Liver (tissue), 8 donors: ENCODE measurements at regions not wholly inside any gene's neighbourhood (a gene's known extent, or its start where the extent isn't known, plus 50 kb on each side); places are given as distances from the start of the nearest gene placed in this dataset.

Experiments
- DNase-seq: peaks from one replicate; pipeline ENCODE4 v3.0.0-alpha.2; 2017; ENCODE audit warnings: low spot score
- H3K27ac ChIP-seq, 2 donors: one replicate each; pipeline ENCODE4 v1.7.0; 2013; ENCODE audit warnings: inconsistent platforms in 2 of 2, low read length in 2 of 2, control low read depth in 1 of 2, low read depth in 1 of 2, mild to moderate bottlenecking in 1 of 2
- H3K27me3 ChIP-seq, 4 donors: one replicate each; pipeline versions ENCODE4 v1.6.1 to v1.7.0; 2013; ENCODE audit warnings: low read length in 3 of 4, inconsistent platforms in 1 of 4, mild to moderate bottlenecking in 1 of 4, moderate library complexity in 1 of 4; ENCODE audit not compliant: control insufficient read depth in 4 of 4, insufficient read depth in 4 of 4
- H3K36me3 ChIP-seq, 4 donors: one replicate each; pipeline versions ENCODE4 v1.6.1 to v1.7.0; 2013; ENCODE audit warnings: low read length in 3 of 4, mild to moderate bottlenecking in 3 of 4, low read depth in 1 of 4, moderate library complexity in 1 of 4; ENCODE audit not compliant: control insufficient read depth in 4 of 4, insufficient read depth in 3 of 4
- H3K4me1 ChIP-seq, 4 donors: one replicate each; pipeline versions ENCODE4 v1.6.1 to v1.7.0; 2013; ENCODE audit warnings: low read length in 3 of 4, mild to moderate bottlenecking in 3 of 4, moderate library complexity in 1 of 4; ENCODE audit not compliant: control insufficient read depth in 4 of 4, insufficient read depth in 4 of 4
- H3K4me3 ChIP-seq, 3 donors: one replicate each; pipeline versions ENCODE4 v1.6.1 to v1.7.0; 2013; ENCODE audit warnings: low read length in 3 of 3, control low read depth in 1 of 3, low read depth in 1 of 3, mild to moderate bottlenecking in 1 of 3
- H3K9ac ChIP-seq, 2 donors: one replicate each; pipeline ENCODE4 v1.7.0; 2013; ENCODE audit warnings: low read length in 2 of 2, mild to moderate bottlenecking in 2 of 2, moderate library complexity in 2 of 2, control low read depth in 1 of 2, low read depth in 1 of 2
- H3K9me3 ChIP-seq, 4 donors: one replicate each; pipeline versions ENCODE4 v1.6.1 to v1.7.0; 2013; ENCODE audit warnings: low read length in 3 of 4; ENCODE audit not compliant: control insufficient read depth in 4 of 4
- EGR1 ChIP-seq, 2 donors: IDR thresholded peaks; 2 replicates each; pipeline ENCODE4 v1.6.1; 2016 to 2018; ENCODE audit warnings: antibody characterized with exemption in 2 of 2, low read depth in 2 of 2
- FOXA1 ChIP-seq: IDR thresholded peaks from 2 replicates; pipeline ENCODE4 v1.6.1; 2016; ENCODE audit warnings: antibody characterized with exemption
- FOXA2 ChIP-seq: IDR thresholded peaks from 2 replicates; pipeline ENCODE4 v1.6.1; 2016; ENCODE audit warnings: antibody characterized with exemption
- GABPA ChIP-seq, 2 donors: IDR thresholded peaks in 1 of 2; conservative IDR thresholded peaks in 1 of 2; 2 replicates each; pipeline ENCODE4 v1.6.1; 2016; ENCODE audit warnings: antibody characterized with exemption in 2 of 2, mild to moderate bottlenecking in 1 of 2, moderate library complexity in 1 of 2
- HNF4A ChIP-seq, 2 donors: conservative IDR thresholded peaks; 2 replicates each; pipeline ENCODE4 v1.6.1; 2016; ENCODE audit warnings: antibody characterized with exemption in 2 of 2, mild to moderate bottlenecking in 2 of 2
- JUND ChIP-seq, 2 donors: IDR thresholded peaks; 2 replicates each; pipeline ENCODE4 v1.6.1; 2016; ENCODE audit warnings: antibody characterized with exemption in 2 of 2
- NR2F2 ChIP-seq: IDR thresholded peaks from 2 replicates; pipeline ENCODE4 v1.6.1; 2016; ENCODE audit warnings: antibody characterized with exemption
- RAD21 ChIP-seq, 2 donors: IDR thresholded peaks; 2 replicates each; pipeline ENCODE4 v1.6.1; 2016; ENCODE audit warnings: antibody characterized with exemption in 2 of 2, mild to moderate bottlenecking in 2 of 2
- RXRA ChIP-seq, 2 donors: IDR thresholded peaks; 2 replicates each; pipeline ENCODE4 v1.6.1; 2017 to 2018; ENCODE audit warnings: antibody characterized with exemption in 2 of 2, mild to moderate bottlenecking in 1 of 2
- TAF1 ChIP-seq: conservative IDR thresholded peaks from 2 replicates; pipeline ENCODE4 v1.6.1; 2016; ENCODE audit warnings: antibody characterized with exemption, mild to moderate bottlenecking
- YY1 ChIP-seq: IDR thresholded peaks from 2 replicates; pipeline ENCODE4 v1.6.1; 2016; ENCODE audit warnings: antibody characterized with exemption, mild to moderate bottlenecking
- WGBS: extraction: QIAGEN DNeasy Blood & Tissue Kit; methylation state at CpG from one replicate; pipeline ENCODE4 v1.1.7; 2013; 5-methylcytosine and 5-hydroxymethylcytosine counted together
- TF ChIP-seq, protein P1 (sequence below): IDR thresholded peaks from 2 replicates; pipeline ENCODE4 v1.6.1; 2016; ENCODE audit warnings: antibody characterized with exemption
- TF ChIP-seq, protein P2 (sequence below): IDR thresholded peaks from 2 replicates; pipeline ENCODE4 v1.6.1; 2016; ENCODE audit warnings: antibody characterized with exemption, mild to moderate bottlenecking
- TF ChIP-seq, protein P3 (sequence below): fragments of 150-350 bp; IDR thresholded peaks from 2 replicates; pipeline ENCODE4 v1.5.1; 2017; ENCODE audit warnings: improper control_type of control experiment, low read depth, low read length; ENCODE audit not compliant: missing input control
- TF ChIP-seq, protein P4 (sequence below): IDR thresholded peaks from 2 replicates; pipeline ENCODE4 v1.6.1; 2016; ENCODE audit warnings: antibody characterized with exemption
- donor health status: healthy.
- donor health status: healthy.
- donor health status: healthy.
- donor health status: healthy.
- donor health status: healthy.

DNA sequence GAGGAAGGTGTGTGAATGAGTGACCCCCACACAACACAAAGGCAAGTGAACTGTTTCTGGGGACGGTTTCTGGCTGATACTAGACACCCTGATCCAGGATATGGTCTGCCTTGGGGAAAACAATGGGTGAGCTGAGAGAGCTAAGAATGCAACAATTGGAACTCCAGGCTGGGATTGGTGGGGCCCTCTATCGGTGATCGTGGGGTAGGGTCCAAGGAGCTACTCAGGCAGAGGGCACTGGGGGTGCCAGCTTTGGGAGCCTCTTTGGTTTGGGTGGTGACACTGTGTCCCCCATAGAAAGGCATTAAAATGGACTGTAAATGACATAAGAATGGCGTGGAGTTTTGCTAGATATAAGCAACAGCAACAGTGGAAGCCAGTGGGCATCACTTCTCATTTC, 439.1 kb downstream of the DMAC1 start:
- H3K4me1 ChIP-seq: peaks cover 0 to 20% (median 18%) of the 10 kb centered on the region in 4 donors
- no peak overlapping the region for H3K27ac ChIP-seq
- H3K36me3 ChIP-seq: no peaks in the 10 kb centered on the region
- H3K4me3 ChIP-seq: no peak overlapping the region
- H3K9me3 ChIP-seq: no peaks in the 10 kb centered on the region
- H3K9ac ChIP-seq: no peak overlapping the region
- TF ChIP-seq JUND (IDR thresholded peaks at IDR 0.05) (no peak), HNF4A (conservative IDR thresholded peaks at IDR 0.05) (no peak), RAD21 (IDR thresholded peaks at IDR 0.05) (no peak), GABPA (IDR thresholded peaks at IDR 0.05 in 1 of 2, conservative IDR thresholded peaks at IDR 0.05 in 1 of 2) (no peak), FOXA1 (no peak), YY1 (no peak), TAF1 (no peak), RXRA (IDR thresholded peaks at IDR 0.05) (no peak), EGR1 (IDR thresholded peaks at IDR 0.05; ENCODE audit: low read depth in 2 of 2) (no peak), NR2F2 (no peak), FOXA2 (no peak)
- TF ChIP-seq, protein P1, sequence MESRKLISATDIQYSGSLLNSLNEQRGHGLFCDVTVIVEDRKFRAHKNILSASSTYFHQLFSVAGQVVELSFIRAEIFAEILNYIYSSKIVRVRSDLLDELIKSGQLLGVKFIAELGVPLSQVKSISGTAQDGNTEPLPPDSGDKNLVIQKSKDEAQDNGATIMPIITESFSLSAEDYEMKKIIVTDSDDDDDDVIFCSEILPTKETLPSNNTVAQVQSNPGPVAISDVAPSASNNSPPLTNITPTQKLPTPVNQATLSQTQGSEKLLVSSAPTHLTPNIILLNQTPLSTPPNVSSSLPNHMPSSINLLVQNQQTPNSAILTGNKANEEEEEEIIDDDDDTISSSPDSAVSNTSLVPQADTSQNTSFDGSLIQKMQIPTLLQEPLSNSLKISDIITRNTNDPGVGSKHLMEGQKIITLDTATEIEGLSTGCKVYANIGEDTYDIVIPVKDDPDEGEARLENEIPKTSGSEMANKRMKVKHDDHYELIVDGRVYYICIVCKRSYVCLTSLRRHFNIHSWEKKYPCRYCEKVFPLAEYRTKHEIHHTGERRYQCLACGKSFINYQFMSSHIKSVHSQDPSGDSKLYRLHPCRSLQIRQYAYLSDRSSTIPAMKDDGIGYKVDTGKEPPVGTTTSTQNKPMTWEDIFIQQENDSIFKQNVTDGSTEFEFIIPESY: no peak
- TF ChIP-seq, protein P2, sequence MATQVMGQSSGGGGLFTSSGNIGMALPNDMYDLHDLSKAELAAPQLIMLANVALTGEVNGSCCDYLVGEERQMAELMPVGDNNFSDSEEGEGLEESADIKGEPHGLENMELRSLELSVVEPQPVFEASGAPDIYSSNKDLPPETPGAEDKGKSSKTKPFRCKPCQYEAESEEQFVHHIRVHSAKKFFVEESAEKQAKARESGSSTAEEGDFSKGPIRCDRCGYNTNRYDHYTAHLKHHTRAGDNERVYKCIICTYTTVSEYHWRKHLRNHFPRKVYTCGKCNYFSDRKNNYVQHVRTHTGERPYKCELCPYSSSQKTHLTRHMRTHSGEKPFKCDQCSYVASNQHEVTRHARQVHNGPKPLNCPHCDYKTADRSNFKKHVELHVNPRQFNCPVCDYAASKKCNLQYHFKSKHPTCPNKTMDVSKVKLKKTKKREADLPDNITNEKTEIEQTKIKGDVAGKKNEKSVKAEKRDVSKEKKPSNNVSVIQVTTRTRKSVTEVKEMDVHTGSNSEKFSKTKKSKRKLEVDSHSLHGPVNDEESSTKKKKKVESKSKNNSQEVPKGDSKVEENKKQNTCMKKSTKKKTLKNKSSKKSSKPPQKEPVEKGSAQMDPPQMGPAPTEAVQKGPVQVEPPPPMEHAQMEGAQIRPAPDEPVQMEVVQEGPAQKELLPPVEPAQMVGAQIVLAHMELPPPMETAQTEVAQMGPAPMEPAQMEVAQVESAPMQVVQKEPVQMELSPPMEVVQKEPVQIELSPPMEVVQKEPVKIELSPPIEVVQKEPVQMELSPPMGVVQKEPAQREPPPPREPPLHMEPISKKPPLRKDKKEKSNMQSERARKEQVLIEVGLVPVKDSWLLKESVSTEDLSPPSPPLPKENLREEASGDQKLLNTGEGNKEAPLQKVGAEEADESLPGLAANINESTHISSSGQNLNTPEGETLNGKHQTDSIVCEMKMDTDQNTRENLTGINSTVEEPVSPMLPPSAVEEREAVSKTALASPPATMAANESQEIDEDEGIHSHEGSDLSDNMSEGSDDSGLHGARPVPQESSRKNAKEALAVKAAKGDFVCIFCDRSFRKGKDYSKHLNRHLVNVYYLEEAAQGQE: no peak
- TF ChIP-seq, protein P3, sequence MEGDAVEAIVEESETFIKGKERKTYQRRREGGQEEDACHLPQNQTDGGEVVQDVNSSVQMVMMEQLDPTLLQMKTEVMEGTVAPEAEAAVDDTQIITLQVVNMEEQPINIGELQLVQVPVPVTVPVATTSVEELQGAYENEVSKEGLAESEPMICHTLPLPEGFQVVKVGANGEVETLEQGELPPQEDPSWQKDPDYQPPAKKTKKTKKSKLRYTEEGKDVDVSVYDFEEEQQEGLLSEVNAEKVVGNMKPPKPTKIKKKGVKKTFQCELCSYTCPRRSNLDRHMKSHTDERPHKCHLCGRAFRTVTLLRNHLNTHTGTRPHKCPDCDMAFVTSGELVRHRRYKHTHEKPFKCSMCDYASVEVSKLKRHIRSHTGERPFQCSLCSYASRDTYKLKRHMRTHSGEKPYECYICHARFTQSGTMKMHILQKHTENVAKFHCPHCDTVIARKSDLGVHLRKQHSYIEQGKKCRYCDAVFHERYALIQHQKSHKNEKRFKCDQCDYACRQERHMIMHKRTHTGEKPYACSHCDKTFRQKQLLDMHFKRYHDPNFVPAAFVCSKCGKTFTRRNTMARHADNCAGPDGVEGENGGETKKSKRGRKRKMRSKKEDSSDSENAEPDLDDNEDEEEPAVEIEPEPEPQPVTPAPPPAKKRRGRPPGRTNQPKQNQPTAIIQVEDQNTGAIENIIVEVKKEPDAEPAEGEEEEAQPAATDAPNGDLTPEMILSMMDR: no peak
- TF ChIP-seq, protein P4, sequence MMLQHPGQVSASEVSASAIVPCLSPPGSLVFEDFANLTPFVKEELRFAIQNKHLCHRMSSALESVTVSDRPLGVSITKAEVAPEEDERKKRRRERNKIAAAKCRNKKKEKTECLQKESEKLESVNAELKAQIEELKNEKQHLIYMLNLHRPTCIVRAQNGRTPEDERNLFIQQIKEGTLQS: no peak
- no peaks in the 10 kb centered on the region for H3K27me3 ChIP-seq
- WGBS: 64% methylated on average over 4 of the region's 4 CpGs
- DNase-seq: no peak

DNA sequence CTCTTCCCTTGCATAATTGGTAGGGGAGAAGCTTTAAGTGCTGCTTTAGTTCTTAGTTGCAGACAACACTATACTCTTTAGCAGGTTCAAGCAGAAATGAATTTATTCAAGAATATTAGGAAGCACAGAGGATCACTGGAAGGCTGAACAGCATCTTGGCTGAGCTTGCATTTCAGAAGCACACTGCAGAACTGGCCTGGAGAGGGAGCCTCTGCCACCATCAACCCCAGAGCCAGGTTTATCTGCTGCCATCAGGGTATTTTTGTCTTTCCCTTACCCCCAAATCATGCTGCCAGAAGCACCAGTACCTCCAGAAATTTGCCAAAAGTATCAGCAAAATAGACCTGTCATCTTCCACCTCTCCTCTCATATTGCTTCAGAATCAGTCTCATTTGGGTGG, 440.7 kb downstream of the DMAC1 start:
- H3K9ac ChIP-seq: no peak overlapping the region
- no peaks in the 10 kb centered on the region for H3K36me3 ChIP-seq
- no peaks in the 10 kb centered on the region for H3K27me3 ChIP-seq
- no peak overlapping the region for H3K4me3 ChIP-seq
- no peak for DNase-seq
- peaks cover 0 to 11% (median 8%) of the 10 kb centered on the region in 4 donors for H3K4me1 ChIP-seq
- H3K27ac ChIP-seq: no peak overlapping the region
- no peaks in the 10 kb centered on the region for H3K9me3 ChIP-seq
- TF ChIP-seq, protein P2: no peak
- peak; percentile 46 to 53 for TF ChIP-seq RAD21 (IDR thresholded peaks at IDR 0.05)
